ENCODE measurements at regions not wholly inside any gene's neighbourhood (a gene's known extent, or its start where the extent isn't known, plus 50 kb on each side); places are given as distances from the start of the nearest gene placed in this dataset.

- TF ChIP-seq CTCF (IDR thresholded peaks at IDR 0.05) (no peak), EZH2 (IDR thresholded peaks at IDR 0.05) (no peak), EZH2phosphoT487 (IDR thresholded peaks at IDR 0.05) (no peak)
These were observed 379.6 kb upstream of the ZNF608 start for GRCh38 chr5:125126050-125126449.
